ENCODE measurements at regions not wholly inside any gene's neighbourhood (a gene's known extent, or its start where the extent isn't known, plus 50 kb on each side); places are given as distances from the start of the nearest gene placed in this dataset.

DNA sequence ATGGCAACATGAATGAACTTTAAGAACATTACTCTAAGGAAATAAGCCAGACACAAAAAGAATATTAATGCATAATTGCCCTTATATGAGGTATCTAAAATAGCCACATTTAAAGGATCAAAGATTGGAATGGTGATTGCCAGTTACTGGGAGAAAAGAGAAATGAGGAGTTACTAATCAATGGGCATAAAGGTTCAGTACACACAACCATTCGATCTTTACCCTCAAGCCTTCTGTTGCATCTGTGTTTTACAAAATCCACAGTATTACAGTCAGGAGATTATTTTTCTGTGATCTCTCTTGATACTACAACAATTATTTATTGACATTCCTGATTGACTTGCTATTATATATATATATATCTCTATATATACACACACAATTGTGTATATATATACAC is 310.0 kb upstream of the SLITRK5 start:
- Mint-ChIP-seq H3K4me3 (no peak overlapping the region), H3K4me1 (no peaks in the 10 kb centered on the region), H3K9me3 (no peaks in the 10 kb centered on the region), H3K27me3 (ENCODE audit: insufficient read depth) (no peaks in the 10 kb centered on the region), H3K27ac (no peak overlapping the region), H3K36me3 (ENCODE audit: low read depth) (no peaks in the 10 kb centered on the region)
- Histone ChIP-seq H3K9ac (ENCODE audit: extremely low read depth, low read length, poor library complexity, severe bottlenecking) (no peak overlapping the region), H3K9me3 (ENCODE audit: control insufficient read depth, low read length) (no peaks in the 10 kb centered on the region), H3K27me3 (ENCODE audit: control insufficient read depth, insufficient read depth, low read length, poor library complexity, severe bottlenecking) (no peaks in the 10 kb centered on the region), H3K36me3 (ENCODE audit: control insufficient read depth, insufficient read depth, low read length) (peaks cover 14% of the 10 kb centered on the region), H3K4me3 (ENCODE audit: low read length) (no peak overlapping the region), H3K27ac (ENCODE audit: low read depth, low read length) (no peak overlapping the region), H3K4me1 (ENCODE audit: control insufficient read depth, insufficient read depth, low read length) (no peaks in the 10 kb centered on the region)
- TF ChIP-seq, protein P1, sequence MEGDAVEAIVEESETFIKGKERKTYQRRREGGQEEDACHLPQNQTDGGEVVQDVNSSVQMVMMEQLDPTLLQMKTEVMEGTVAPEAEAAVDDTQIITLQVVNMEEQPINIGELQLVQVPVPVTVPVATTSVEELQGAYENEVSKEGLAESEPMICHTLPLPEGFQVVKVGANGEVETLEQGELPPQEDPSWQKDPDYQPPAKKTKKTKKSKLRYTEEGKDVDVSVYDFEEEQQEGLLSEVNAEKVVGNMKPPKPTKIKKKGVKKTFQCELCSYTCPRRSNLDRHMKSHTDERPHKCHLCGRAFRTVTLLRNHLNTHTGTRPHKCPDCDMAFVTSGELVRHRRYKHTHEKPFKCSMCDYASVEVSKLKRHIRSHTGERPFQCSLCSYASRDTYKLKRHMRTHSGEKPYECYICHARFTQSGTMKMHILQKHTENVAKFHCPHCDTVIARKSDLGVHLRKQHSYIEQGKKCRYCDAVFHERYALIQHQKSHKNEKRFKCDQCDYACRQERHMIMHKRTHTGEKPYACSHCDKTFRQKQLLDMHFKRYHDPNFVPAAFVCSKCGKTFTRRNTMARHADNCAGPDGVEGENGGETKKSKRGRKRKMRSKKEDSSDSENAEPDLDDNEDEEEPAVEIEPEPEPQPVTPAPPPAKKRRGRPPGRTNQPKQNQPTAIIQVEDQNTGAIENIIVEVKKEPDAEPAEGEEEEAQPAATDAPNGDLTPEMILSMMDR (conservative IDR thresholded peaks at IDR 0.05): no peak
- 75 to 100% methylated on average over 1 of the region's 1 CpG for WGBS, 2 experiments (ENCODE audit: insufficient coverage in 1 of 2, insufficient read length in 1 of 2)
- no peak for DNase-seq

DNA sequence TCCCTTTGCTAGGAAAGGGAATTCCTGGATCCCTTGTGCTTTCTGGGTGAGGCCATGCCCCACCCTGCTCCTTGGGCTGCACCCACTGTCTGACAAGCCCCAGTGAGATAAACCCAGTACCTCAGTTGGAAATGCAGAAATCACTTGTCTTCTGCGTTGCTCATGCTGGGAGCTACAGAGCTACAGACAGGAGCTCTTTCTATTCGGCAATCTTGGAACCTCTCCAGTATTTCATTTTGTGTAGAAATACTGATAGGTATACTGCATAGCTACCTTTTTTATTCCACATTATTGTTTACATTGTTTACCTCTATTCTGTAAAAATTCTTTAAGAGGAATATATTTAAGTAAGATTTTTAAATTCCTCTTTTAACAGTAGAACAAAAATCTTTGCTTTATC is 302.5 kb upstream of the SLITRK5 start:
- Histone ChIP-seq H3K9ac (ENCODE audit: extremely low read depth, low read length, poor library complexity, severe bottlenecking) (no peak overlapping the region), H3K27ac (ENCODE audit: low read depth, low read length) (no peak overlapping the region), H3K27me3 (ENCODE audit: control insufficient read depth, insufficient read depth, low read length, poor library complexity, severe bottlenecking) (no peaks in the 10 kb centered on the region), H3K4me3 (ENCODE audit: low read length) (no peak overlapping the region), H3K36me3 (ENCODE audit: control insufficient read depth, insufficient read depth, low read length) (peaks cover 9% of the 10 kb centered on the region), H3K4me1 (ENCODE audit: control insufficient read depth, insufficient read depth, low read length) (no peaks in the 10 kb centered on the region), H3K9me3 (ENCODE audit: control insufficient read depth, low read length) (peaks cover 5% of the 10 kb centered on the region)
- no peak for DNase-seq
- H3K27me3 Mint-ChIP-seq (ENCODE audit: insufficient read depth): no peaks in the 10 kb centered on the region
- WGBS, 2 experiments (ENCODE audit: insufficient coverage in 1 of 2, insufficient read length in 1 of 2): 98% methylated on average over 2 of the region's 2 CpGs; no CpG with 5 or more reads in 1 of the 2 experiments
- H3K4me3 Mint-ChIP-seq: no peak overlapping the region
- H3K4me1 Mint-ChIP-seq: no peaks in the 10 kb centered on the region
- peaks cover 6% of the 10 kb centered on the region for H3K9me3 Mint-ChIP-seq
- no peaks in the 10 kb centered on the region for H3K36me3 Mint-ChIP-seq (ENCODE audit: low read depth)
- TF ChIP-seq, protein P1 (conservative IDR thresholded peaks at IDR 0.05): no peak
- H3K27ac Mint-ChIP-seq: no peak overlapping the region

- Histone ChIP-seq H3K9me3 (ENCODE audit: control insufficient read depth, low read length) (no peaks in the 10 kb centered on the region), H3K9ac (ENCODE audit: extremely low read depth, low read length, poor library complexity, severe bottlenecking) (no peak overlapping the region), H3K4me3 (ENCODE audit: low read length) (no peak overlapping the region), H3K27me3 (ENCODE audit: control insufficient read depth, insufficient read depth, low read length, poor library complexity, severe bottlenecking) (no peaks in the 10 kb centered on the region), H3K4me1 (ENCODE audit: control insufficient read depth, insufficient read depth, low read length) (no peaks in the 10 kb centered on the region), H3K36me3 (ENCODE audit: control insufficient read depth, insufficient read depth, low read length) (peaks cover 10% of the 10 kb centered on the region), H3K27ac (ENCODE audit: low read depth, low read length) (no peak overlapping the region)
- Mint-ChIP-seq H3K4me3 (no peak overlapping the region), H3K27me3 (ENCODE audit: insufficient read depth) (no peaks in the 10 kb centered on the region), H3K4me1 (no peaks in the 10 kb centered on the region), H3K9me3 (peaks cover 4% of the 10 kb centered on the region), H3K27ac (no peak overlapping the region), H3K36me3 (ENCODE audit: low read depth) (no peaks in the 10 kb centered on the region)
- 100% methylated on average over 1 of the region's 1 CpG; no CpG with 5 or more reads in 1 of the 2 experiments for WGBS, 2 experiments (ENCODE audit: insufficient coverage in 1 of 2, insufficient read length in 1 of 2)
- TF ChIP-seq, protein P1 (conservative IDR thresholded peaks at IDR 0.05): no peak
- no peak for DNase-seq
Measured at GRCh38 chr13:87376081-87376480, 295.1 kb upstream of the SLITRK5 start.

Measured in endodermal cell (in vitro differentiated cells).